ENCODE measurements at regions not wholly inside any gene's neighbourhood (a gene's known extent, or its start where the extent isn't known, plus 50 kb on each side); places are given as distances from the start of the nearest gene placed in this dataset.

- no peaks in the 10 kb centered on the region for H3K4me1 Mint-ChIP-seq
- H3K27me3 Mint-ChIP-seq: no peaks in the 10 kb centered on the region
- H3K27ac Mint-ChIP-seq: no peak overlapping the region
- H3K4me3 Mint-ChIP-seq: no peak overlapping the region
- H3K9me3 Mint-ChIP-seq: no peaks in the 10 kb centered on the region
- DNase-seq: no peak
- no peaks in the 10 kb centered on the region for H3K36me3 Mint-ChIP-seq
Observed at GRCh38 chr6:139713900-139714506, 339.6 kb upstream of the CITED2 start.

GRCh38 chr6:139713424-139713823, 339.0 kb upstream of the CITED2 start:
- H3K4me1 Mint-ChIP-seq: no peaks in the 10 kb centered on the region
- DNase-seq: no peak
- no peak overlapping the region for H3K4me3 Mint-ChIP-seq
- no peaks in the 10 kb centered on the region for H3K27me3 Mint-ChIP-seq
- H3K9me3 Mint-ChIP-seq: no peaks in the 10 kb centered on the region
- H3K27ac Mint-ChIP-seq: no peak overlapping the region
- H3K36me3 Mint-ChIP-seq: no peaks in the 10 kb centered on the region

GRCh38 chr6:139712830-139713229, 338.4 kb upstream of the CITED2 start:
- Mint-ChIP-seq H3K27ac (no peak overlapping the region), H3K9me3 (no peaks in the 10 kb centered on the region), H3K27me3 (no peaks in the 10 kb centered on the region), H3K4me3 (no peak overlapping the region), H3K36me3 (no peaks in the 10 kb centered on the region), H3K4me1 (no peaks in the 10 kb centered on the region)
- DNase-seq: no peak

- no peaks in the 10 kb centered on the region for H3K27me3 Mint-ChIP-seq
- no peak overlapping the region for H3K4me3 Mint-ChIP-seq
- H3K4me1 Mint-ChIP-seq: no peaks in the 10 kb centered on the region
- no peaks in the 10 kb centered on the region for H3K36me3 Mint-ChIP-seq
- no peak for DNase-seq
- H3K27ac Mint-ChIP-seq: no peak overlapping the region
- no peaks in the 10 kb centered on the region for H3K9me3 Mint-ChIP-seq
Observed at GRCh38 chr6:139711804-139712585, 337.5 kb upstream of the CITED2 start.

GRCh38 chr6:139710556-139710955, 336.1 kb upstream of the CITED2 start:
- no peak overlapping the region for H3K4me3 Mint-ChIP-seq
- H3K36me3 Mint-ChIP-seq: no peaks in the 10 kb centered on the region
- H3K27ac Mint-ChIP-seq: no peak overlapping the region
- no peak for DNase-seq
- no peaks in the 10 kb centered on the region for H3K9me3 Mint-ChIP-seq
- H3K27me3 Mint-ChIP-seq: no peaks in the 10 kb centered on the region
- no peaks in the 10 kb centered on the region for H3K4me1 Mint-ChIP-seq

- Mint-ChIP-seq H3K36me3 (no peaks in the 10 kb centered on the region), H3K27ac (no peak overlapping the region), H3K4me3 (no peak overlapping the region), H3K27me3 (no peaks in the 10 kb centered on the region), H3K4me1 (no peaks in the 10 kb centered on the region), H3K9me3 (peaks cover 1% of the 10 kb centered on the region)
- DNase-seq: no peak
Observed at GRCh38 chr6:139708337-139709199, 334.1 kb upstream of the CITED2 start.

- no peak for DNase-seq
- H3K36me3 Mint-ChIP-seq: no peaks in the 10 kb centered on the region
- H3K4me3 Mint-ChIP-seq: no peak overlapping the region
- H3K27ac Mint-ChIP-seq: no peak overlapping the region
- no peaks in the 10 kb centered on the region for H3K4me1 Mint-ChIP-seq
- H3K27me3 Mint-ChIP-seq: no peaks in the 10 kb centered on the region
- H3K9me3 Mint-ChIP-seq: peaks cover 1% of the 10 kb centered on the region
Observed at GRCh38 chr6:139706912-139707311, 332.5 kb upstream of the CITED2 start.

GRCh38 chr6:139705284-139705683, 330.8 kb upstream of the CITED2 start:
- H3K27me3 Mint-ChIP-seq: no peaks in the 10 kb centered on the region
- H3K36me3 Mint-ChIP-seq: no peaks in the 10 kb centered on the region
- no peak for DNase-seq
- H3K27ac Mint-ChIP-seq: no peak overlapping the region
- no peak overlapping the region for H3K4me3 Mint-ChIP-seq
- no peaks in the 10 kb centered on the region for H3K4me1 Mint-ChIP-seq
- H3K9me3 Mint-ChIP-seq: peaks cover 1% of the 10 kb centered on the region

- Mint-ChIP-seq H3K4me3 (no peak overlapping the region), H3K9me3 (peaks cover 1% of the 10 kb centered on the region), H3K4me1 (no peaks in the 10 kb centered on the region), H3K27ac (no peak overlapping the region), H3K36me3 (no peaks in the 10 kb centered on the region), H3K27me3 (no peaks in the 10 kb centered on the region)
- DNase-seq: no peak
Observed at GRCh38 chr6:139703780-139704179, 329.3 kb upstream of the CITED2 start.

GRCh38 chr6:139702706-139703105, 328.3 kb upstream of the CITED2 start:
- Mint-ChIP-seq H3K27ac (no peak overlapping the region), H3K36me3 (no peaks in the 10 kb centered on the region), H3K4me3 (no peak overlapping the region), H3K27me3 (no peaks in the 10 kb centered on the region), H3K9me3 (peaks cover 1% of the 10 kb centered on the region), H3K4me1 (no peaks in the 10 kb centered on the region)
- DNase-seq: no peak

- H3K4me1 Mint-ChIP-seq: peaks cover 5% of the 10 kb centered on the region
- no peak overlapping the region for H3K4me3 Mint-ChIP-seq
- peaks cover 4% of the 10 kb centered on the region for H3K27me3 Mint-ChIP-seq
- H3K9me3 Mint-ChIP-seq: peaks cover 1% of the 10 kb centered on the region
- H3K27ac Mint-ChIP-seq: no peak overlapping the region
- H3K36me3 Mint-ChIP-seq: no peaks in the 10 kb centered on the region
- DNase-seq: no peak
Observed at GRCh38 chr6:139701695-139702094, 327.2 kb upstream of the CITED2 start.

GRCh38 chr6:139701003-139701402, 326.6 kb upstream of the CITED2 start:
- H3K4me3 Mint-ChIP-seq: no peak overlapping the region
- peaks cover 7% of the 10 kb centered on the region for H3K4me1 Mint-ChIP-seq
- H3K27me3 Mint-ChIP-seq: peaks cover 4% of the 10 kb centered on the region
- no peak overlapping the region for H3K27ac Mint-ChIP-seq
- no peak for DNase-seq
- H3K9me3 Mint-ChIP-seq: peaks cover 1% of the 10 kb centered on the region
- H3K36me3 Mint-ChIP-seq: no peaks in the 10 kb centered on the region

GRCh38 chr6:139699911-139700310, 325.5 kb upstream of the CITED2 start:
- Mint-ChIP-seq H3K9me3 (no peaks in the 10 kb centered on the region), H3K4me1 (peaks cover 7% of the 10 kb centered on the region), H3K27ac (no peak overlapping the region), H3K36me3 (no peaks in the 10 kb centered on the region), H3K4me3 (no peak overlapping the region), H3K27me3 (peaks cover 14% of the 10 kb centered on the region)
- no peak for DNase-seq

- Mint-ChIP-seq H3K9me3 (no peaks in the 10 kb centered on the region), H3K36me3 (no peaks in the 10 kb centered on the region), H3K27ac (no peak overlapping the region), H3K4me3 (no peak overlapping the region), H3K4me1 (peaks cover 7% of the 10 kb centered on the region), H3K27me3 (peaks cover 14% of the 10 kb centered on the region)
- DNase-seq: no peak
Observed at GRCh38 chr6:139699335-139699734, 324.9 kb upstream of the CITED2 start.

GRCh38 chr6:139698526-139699176, 324.2 kb upstream of the CITED2 start:
- Mint-ChIP-seq H3K27ac (no peak overlapping the region), H3K27me3 (peaks cover 14% of the 10 kb centered on the region), H3K9me3 (no peaks in the 10 kb centered on the region), H3K36me3 (no peaks in the 10 kb centered on the region), H3K4me1 (peaks cover 7% of the 10 kb centered on the region), H3K4me3 (no peak overlapping the region)
- no peak for DNase-seq
